HepG2 (cell line): ENCODE measurements at regions not wholly inside any gene's neighbourhood (a gene's known extent, or its start where the extent isn't known, plus 50 kb on each side); places are given as distances from the start of the nearest gene placed in this dataset.

Experiments used
- ATAC-seq: fragments of 200-7000 bp; cut with Tn5 transposase; 3 replicates; pipeline ENCODE4 v1.9.1; 2020; ENCODE audit warnings: mild to moderate bottlenecking, moderate library complexity
- BruUV-seq: library from RNA; stranded (reverse); fragments of 400-500 nt; replicated peaks from 2 replicates; lab custom pipeline; 2021; lab: Mats Ljungman, UMichigan
- CTCF ChIA-PET: fragments of 300-600 bp; formaldehyde crosslinking; extraction: SDS; loops from one replicate; lab custom pipeline; 2021; ENCODE audit warnings: low total read pairs, inconsistent platforms, low intra/inter-chr PET ratio; lab: Yijun Ruan, JAX
- POLR2A ChIA-PET: fragments of 350-600 bp; sonication (Branson Sonifier 250); formaldehyde crosslinking; loops from one replicate; lab custom pipeline; 2020; ENCODE audit warnings: antibody characterized with exemption, inconsistent platforms; lab: Yijun Ruan, JAX
- DNase-seq: peaks from one replicate; pipeline ENCODE4 v3.0.0-alpha.2; 2015; ENCODE audit warnings: low spot score
- FAIRE-seq: peaks from 3 replicates; lab custom pipeline; 2011; peaks lifted over from hg19 to GRCh38; lab: Jason Lieb, UNC
- H2AFZ ChIP-seq: one replicate; pipeline ENCODE4 v1.6.1; 2011; ENCODE audit warnings: low read length, inconsistent platforms
- H3K27ac ChIP-seq: fragments of 300-600 bp; 3 replicates; pipeline ENCODE4 v1.8.0; 2011; ENCODE audit warnings: mixed run types, mild to moderate bottlenecking, mixed read lengths, low read length, inconsistent platforms; ENCODE audit not compliant: insufficient read depth; ENCODE audit errors: extremely low read length
- H3K27me3 ChIP-seq, 2 experiments: fragments of 200-600 bp in 1 of 2; 2 replicates in 1 of 2; 3 replicates in 1 of 2; pipeline versions ENCODE4 v1.6.0 to v1.8.0; 2011; ENCODE audit warnings: low read length in 2 of 2, mild to moderate bottlenecking in 2 of 2, moderate library complexity in 2 of 2, inconsistent platforms in 1 of 2; ENCODE audit not compliant: insufficient read depth in 2 of 2, control insufficient read depth in 1 of 2
- H3K36me3 ChIP-seq, 2 experiments: fragments of 200-600 bp in 1 of 2; replicated peaks in 1 of 2; 2 replicates in 1 of 2; 3 replicates in 1 of 2; pipeline versions ENCODE4 v1.5.1 to v1.8.0; 2011; ENCODE audit warnings: low read length in 2 of 2, inconsistent platforms in 1 of 2; ENCODE audit not compliant: insufficient read depth in 2 of 2, control insufficient read depth in 1 of 2
- H3K4me1 ChIP-seq: 2 replicates; pipeline ENCODE4 v1.5.1; 2012; ENCODE audit warnings: low read length, inconsistent platforms; ENCODE audit not compliant: insufficient read depth
- H3K4me2 ChIP-seq: 2 replicates; pipeline ENCODE4 v1.6.0; 2011; ENCODE audit warnings: low read depth, low read length, inconsistent platforms
- H3K4me3 ChIP-seq, 3 experiments: fragments of 200-600 bp in 1 of 3; sonication (generic), shearing (Covaris generic) in 1 of 3; replicated peaks in 1 of 3; 2 replicates each; pipeline ENCODE4 v1.5.1; 2011 to 2016; ENCODE audit warnings: low read length in 3 of 3, inconsistent platforms in 2 of 3, low read depth in 2 of 3, mild to moderate bottlenecking in 2 of 3, control low read depth in 1 of 3, mixed read lengths in 1 of 3; ENCODE audit not compliant: insufficient read depth in 1 of 3
- H3K79me2 ChIP-seq: one replicate; pipeline ENCODE4 v1.6.1; 2011; ENCODE audit warnings: low read length, inconsistent platforms; ENCODE audit not compliant: insufficient read depth
- H3K9ac ChIP-seq: 2 replicates; pipeline ENCODE4 v1.6.0; 2011; ENCODE audit warnings: mild to moderate bottlenecking, low read depth, low read length, inconsistent platforms; ENCODE audit not compliant: insufficient read depth
- H3K9me3 ChIP-seq: 2 replicates; pipeline ENCODE4 v1.5.1; 2012; ENCODE audit warnings: mild to moderate bottlenecking, low read length
- H4K20me1 ChIP-seq: 2 replicates; pipeline ENCODE4 v1.6.0; 2011; ENCODE audit warnings: inconsistent platforms, mild to moderate bottlenecking, low read length, moderate library complexity; ENCODE audit not compliant: insufficient read depth
- MAFG ChIP-seq: sonication (generic); formaldehyde crosslinking; IDR thresholded peaks from 2 replicates; pipeline ENCODE4 v1.5.1; 2020; ENCODE audit warnings: mild to moderate bottlenecking, missing genetic modification reagents
- NR2C2 ChIP-seq: sonication (generic); formaldehyde crosslinking; IDR thresholded peaks from 2 replicates; pipeline ENCODE4 v1.4.0; 2020; ENCODE audit warnings: missing genetic modification reagents, mild to moderate bottlenecking, moderate library complexity, borderline replicate concordance
- REL ChIP-seq: sonication (generic); formaldehyde crosslinking; conservative IDR thresholded peaks from 2 replicates; pipeline ENCODE4 v1.8.0; 2022; ENCODE audit warnings: mild to moderate bottlenecking, missing genetic modification reagents, moderate library complexity
- TCF7 ChIP-seq: sonication (generic); IDR thresholded peaks from 2 replicates; pipeline ENCODE4 v1.6.1; 2016; ENCODE audit warnings: antibody characterized with exemption, low read depth
- USF2 ChIP-seq, 2 experiments: sonication (generic) in 1 of 2; formaldehyde crosslinking in 1 of 2; IDR thresholded peaks; 2 replicates each; pipeline versions ENCODE4 v1.5.1 to v1.6.1; 2011 to 2020; ENCODE audit warnings: borderline replicate concordance in 1 of 2, low read depth in 1 of 2, low read length in 1 of 2, mild to moderate bottlenecking in 1 of 2, missing genetic modification reagents in 1 of 2, moderate library complexity in 1 of 2
- ZBTB34 ChIP-seq: sonication (generic); formaldehyde crosslinking; IDR thresholded peaks from 2 replicates; pipeline ENCODE4 v1.8.0; 2022; ENCODE audit warnings: mild to moderate bottlenecking, missing genetic modification reagents
- ZNF432 ChIP-seq: sonication (generic); formaldehyde crosslinking; IDR thresholded peaks from 2 replicates; pipeline ENCODE4 v1.5.0; 2020; ENCODE audit warnings: missing genetic modification reagents, mild to moderate bottlenecking, borderline replicate concordance
- ZNF446 ChIP-seq: sonication (generic); formaldehyde crosslinking; IDR thresholded peaks from 2 replicates; pipeline ENCODE4 v1.5.0; 2020; ENCODE audit warnings: mild to moderate bottlenecking, missing genetic modification reagents
- ZNF607 ChIP-seq: sonication (generic); formaldehyde crosslinking; IDR thresholded peaks from 2 replicates; pipeline ENCODE4 v1.5.1; 2020; ENCODE audit warnings: missing genetic modification reagents, mild to moderate bottlenecking, borderline replicate concordance
- ZNF792 ChIP-seq: IDR thresholded peaks from 2 replicates; pipeline ENCODE4 v1.6.1; 2016
- WGBS: methylation state at CpG from one replicate; pipeline ENCODE4 v1.1.6; 2017; ENCODE audit warnings: low lambda C conversion rate; 5-methylcytosine and 5-hydroxymethylcytosine counted together
- in situ Hi-C: cut with HindIII; loops from 2 replicates; pipeline ENCODE4 v1.10.0; 2017; ENCODE audit warnings: low pct_unique_long_range_greater_than_20kb; ENCODE audit not compliant: extremely low pct_ligation_motif_present
- intact Hi-C: fragments of 100-400 bp; cut with micrococcal nuclease; formaldehyde crosslinking; loops from one replicate; pipeline ENCODE4 v1.10.0; 2022; ENCODE audit not compliant: unreplicated experiment
- TF ChIP-seq, protein P1 (sequence below): sonication (generic); formaldehyde crosslinking; IDR thresholded peaks from one replicate; pipeline ENCODE4 v1.5.1; 2020; ENCODE audit warnings: mild to moderate bottlenecking, missing genetic modification reagents; ENCODE audit errors: not compliant biosample characterization

GRCh38 chr4:27094783-27095182 is 234.1 kb downstream of the STIM2 start:
- 0% methylated on average over 2 of the region's 2 CpGs for WGBS
- Histone ChIP-seq H3K4me1 (no peaks in the 10 kb centered on the region), H4K20me1 (no peaks in the 10 kb centered on the region), H3K27me3 (peaks cover 2 to 13% of the 10 kb centered on the region in 2 experiments; a peak in 2 of 5 replicates), H3K36me3 (no peaks in the 10 kb centered on the region), H2AFZ (no peak overlapping the region), H3K79me2 (no peaks in the 10 kb centered on the region), H3K9ac (no peak overlapping the region), H3K9me3 (no peaks in the 10 kb centered on the region), H3K27ac (no peak overlapping the region), H3K4me2 (no peak overlapping the region), H3K4me3 (no peak overlapping the region)
- BruUV-seq = no TSS peak
- CTCF ChIA-PET = no interaction called here
- intact Hi-C loops = no loop called here
- no peak for FAIRE-seq
- POLR2A ChIA-PET = no interaction called here
- ATAC-seq = no peak
- TF ChIP-seq REL (CRISPR knock-in tag) = no peak
- no peak for TF ChIP-seq ZNF432
- no peak for TF ChIP-seq USF2 (IDR thresholded peaks at IDR 0.05; ENCODE audit: low read depth, low read length)
- no peak for TF ChIP-seq USF2 (CRISPR knock-in tag; IDR thresholded peaks at IDR 0.05; ENCODE audit: borderline replicate concordance)
- no peak for TF ChIP-seq MAFG (CRISPR knock-in tag)
- no peak for TF ChIP-seq ZNF792
- no peak for TF ChIP-seq ZNF446 (CRISPR knock-in tag)
- no peak for TF ChIP-seq ZNF607 (CRISPR knock-in tag)
- TF ChIP-seq, protein P1, sequence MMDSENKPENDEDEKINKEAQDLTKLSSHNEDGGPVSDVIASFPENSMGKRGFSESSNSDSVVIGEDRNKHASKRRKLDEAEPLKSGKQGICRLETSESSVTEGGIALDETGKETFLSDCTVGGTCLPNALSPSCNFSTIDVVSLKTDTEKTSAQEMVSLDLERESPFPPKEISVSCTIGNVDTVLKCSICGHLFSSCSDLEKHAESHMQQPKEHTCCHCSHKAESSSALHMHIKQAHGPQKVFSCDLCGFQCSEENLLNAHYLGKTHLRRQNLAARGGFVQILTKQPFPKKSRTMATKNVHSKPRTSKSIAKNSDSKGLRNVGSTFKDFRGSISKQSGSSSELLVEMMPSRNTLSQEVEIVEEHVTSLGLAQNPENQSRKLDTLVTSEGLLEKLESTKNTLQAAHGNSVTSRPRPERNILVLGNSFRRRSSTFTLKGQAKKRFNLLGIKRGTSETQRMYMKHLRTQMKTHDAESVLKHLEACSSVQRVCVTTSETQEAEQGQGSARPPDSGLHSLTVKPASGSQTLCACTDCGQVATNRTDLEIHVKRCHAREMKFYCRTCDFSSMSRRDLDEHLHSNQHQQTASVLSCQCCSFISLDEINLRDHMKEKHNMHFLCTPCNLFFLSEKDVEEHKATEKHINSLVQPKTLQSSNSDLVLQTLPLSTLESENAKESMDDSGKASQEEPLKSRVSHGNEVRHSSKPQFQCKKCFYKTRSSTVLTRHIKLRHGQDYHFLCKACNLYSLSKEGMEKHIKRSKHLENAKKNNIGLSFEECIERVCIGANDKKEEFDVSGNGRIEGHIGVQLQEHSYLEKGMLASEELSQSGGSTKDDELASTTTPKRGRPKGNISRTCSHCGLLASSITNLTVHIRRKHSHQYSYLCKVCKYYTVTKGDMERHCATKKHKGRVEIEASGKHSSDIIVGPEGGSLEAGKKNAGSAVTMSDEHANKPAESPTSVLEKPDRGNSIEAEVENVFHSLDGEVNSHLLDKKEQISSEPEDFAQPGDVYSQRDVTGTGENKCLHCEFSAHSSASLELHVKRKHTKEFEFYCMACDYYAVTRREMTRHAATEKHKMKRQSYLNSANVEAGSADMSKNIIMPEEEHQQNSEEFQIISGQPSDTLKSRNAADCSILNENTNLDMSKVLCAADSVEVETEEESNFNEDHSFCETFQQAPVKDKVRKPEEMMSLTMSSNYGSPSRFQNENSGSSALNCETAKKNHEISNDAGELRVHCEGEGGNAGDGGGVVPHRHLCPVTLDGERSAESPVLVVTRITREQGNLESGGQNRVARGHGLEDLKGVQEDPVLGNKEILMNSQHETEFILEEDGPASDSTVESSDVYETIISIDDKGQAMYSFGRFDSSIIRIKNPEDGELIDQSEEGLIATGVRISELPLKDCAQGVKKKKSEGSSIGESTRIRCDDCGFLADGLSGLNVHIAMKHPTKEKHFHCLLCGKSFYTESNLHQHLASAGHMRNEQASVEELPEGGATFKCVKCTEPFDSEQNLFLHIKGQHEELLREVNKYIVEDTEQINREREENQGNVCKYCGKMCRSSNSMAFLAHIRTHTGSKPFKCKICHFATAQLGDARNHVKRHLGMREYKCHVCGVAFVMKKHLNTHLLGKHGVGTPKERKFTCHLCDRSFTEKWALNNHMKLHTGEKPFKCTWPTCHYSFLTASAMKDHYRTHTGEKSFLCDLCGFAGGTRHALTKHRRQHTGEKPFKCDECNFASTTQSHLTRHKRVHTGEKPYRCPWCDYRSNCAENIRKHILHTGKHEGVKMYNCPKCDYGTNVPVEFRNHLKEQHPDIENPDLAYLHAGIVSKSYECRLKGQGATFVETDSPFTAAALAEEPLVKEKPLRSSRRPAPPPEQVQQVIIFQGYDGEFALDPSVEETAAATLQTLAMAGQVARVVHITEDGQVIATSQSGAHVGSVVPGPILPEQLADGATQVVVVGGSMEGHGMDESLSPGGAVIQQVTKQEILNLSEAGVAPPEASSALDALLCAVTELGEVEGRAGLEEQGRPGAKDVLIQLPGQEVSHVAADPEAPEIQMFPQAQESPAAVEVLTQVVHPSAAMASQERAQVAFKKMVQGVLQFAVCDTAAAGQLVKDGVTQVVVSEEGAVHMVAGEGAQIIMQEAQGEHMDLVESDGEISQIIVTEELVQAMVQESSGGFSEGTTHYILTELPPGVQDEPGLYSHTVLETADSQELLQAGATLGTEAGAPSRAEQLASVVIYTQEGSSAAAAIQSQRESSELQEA (CRISPR knock-in tag) = no peak
- TF ChIP-seq TCF7 = no peak
- no peak for TF ChIP-seq ZBTB34
- TF ChIP-seq NR2C2 (CRISPR knock-in tag) = no peak
- no peak for DNase-seq
- in situ Hi-C loops = no loop called here
